ENCODE measurements at regions not wholly inside any gene's neighbourhood (a gene's known extent, or its start where the extent isn't known, plus 50 kb on each side); places are given as distances from the start of the nearest gene placed in this dataset.

- DNase-seq, result no peak
Observed at GRCh38 chr5:2200261-2200950, 317.7 kb upstream of the IRX4 start.

DNA sequence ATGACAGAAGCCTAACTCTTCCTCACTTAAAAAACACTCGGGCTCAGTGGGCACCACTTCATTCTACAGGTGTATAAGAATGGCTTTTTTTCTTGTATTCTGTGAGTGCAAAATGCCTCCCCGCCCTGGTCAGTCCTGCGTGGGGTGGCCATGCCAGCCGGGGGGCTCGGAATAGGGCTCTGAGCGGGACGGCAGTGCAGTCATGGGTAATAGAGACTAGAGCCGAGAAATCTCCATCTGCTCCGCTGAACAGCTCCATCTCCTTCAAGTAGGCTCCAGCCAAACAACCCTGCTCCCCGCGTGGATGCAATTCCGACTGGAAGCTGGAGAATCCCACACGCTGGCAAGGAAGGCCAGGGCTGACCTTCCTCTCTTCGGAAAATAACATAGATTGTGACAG, 317.0 kb upstream of the IRX4 start:
- DNase-seq, result no peak

DNA sequence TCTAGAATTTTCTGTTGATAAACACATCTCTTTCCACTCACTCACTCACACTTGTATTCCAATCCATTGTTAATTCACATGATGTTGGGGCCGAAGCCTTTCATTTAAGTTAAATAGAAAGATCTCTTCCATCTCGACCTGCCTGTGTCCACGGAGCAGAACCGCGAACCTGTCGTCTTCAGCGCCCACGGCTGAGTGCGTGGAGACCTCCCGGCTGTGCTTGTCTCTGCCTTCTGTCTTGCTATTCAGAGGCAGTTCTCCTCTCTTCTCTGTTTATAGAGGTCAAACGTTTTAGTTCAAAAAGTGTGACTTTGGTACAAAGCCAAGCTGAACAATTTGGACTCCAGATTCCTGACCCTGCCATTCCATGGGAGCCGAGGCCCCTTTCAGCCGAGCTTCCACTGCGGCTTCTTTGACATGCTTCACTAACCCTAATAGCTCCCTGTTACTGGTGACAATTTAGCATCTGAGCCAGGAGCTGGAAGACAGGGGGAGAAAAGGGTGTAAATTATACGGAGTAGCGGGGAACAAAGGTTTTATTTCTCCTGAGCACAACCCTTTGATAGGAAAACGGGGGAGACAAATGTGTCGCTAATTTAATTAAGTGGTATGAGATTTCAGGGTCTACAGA, 314.4 kb upstream of the IRX4 start:
- no peak for DNase-seq

DNA sequence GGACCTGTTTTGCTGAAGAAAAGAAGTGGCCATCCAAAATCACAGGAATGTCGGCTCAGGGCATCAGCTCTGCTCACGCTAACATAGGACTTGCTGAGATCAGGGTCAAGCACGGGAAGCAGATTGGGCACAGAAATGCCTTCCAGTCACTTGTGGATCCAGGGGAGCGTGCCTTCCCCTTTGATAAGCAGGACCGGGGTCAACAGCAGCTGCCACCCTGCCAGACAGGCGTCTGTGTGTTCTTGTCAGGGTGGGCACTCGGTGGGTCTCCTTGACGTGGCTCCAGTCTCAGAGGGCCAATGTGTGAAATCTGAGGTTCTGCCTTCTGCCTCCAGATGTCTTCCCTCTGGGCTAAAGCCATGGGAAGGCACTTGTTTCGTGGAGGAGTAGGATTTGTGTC, 313.7 kb upstream of the IRX4 start:
- no peak for DNase-seq

DNA sequence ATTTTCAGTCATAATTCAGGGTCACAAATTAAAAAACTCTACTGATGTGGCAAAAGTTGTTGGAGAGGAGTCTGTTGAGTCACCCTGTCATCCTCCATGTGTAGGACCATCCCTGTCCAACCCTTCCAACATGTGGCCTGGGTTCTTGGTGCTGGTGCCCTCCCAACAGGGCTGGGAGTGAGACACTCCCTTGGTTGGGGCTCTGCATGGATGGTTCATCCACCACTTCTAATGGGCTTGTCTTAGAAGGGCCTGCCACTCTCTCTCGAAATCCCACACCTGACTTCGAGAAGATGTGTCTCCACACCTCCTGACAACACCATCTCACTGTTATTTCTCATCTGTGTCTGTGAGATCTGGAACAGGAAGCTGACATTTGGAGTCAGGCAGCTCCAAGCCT, 312.2 kb upstream of the IRX4 start:
- no peak for DNase-seq

DNA sequence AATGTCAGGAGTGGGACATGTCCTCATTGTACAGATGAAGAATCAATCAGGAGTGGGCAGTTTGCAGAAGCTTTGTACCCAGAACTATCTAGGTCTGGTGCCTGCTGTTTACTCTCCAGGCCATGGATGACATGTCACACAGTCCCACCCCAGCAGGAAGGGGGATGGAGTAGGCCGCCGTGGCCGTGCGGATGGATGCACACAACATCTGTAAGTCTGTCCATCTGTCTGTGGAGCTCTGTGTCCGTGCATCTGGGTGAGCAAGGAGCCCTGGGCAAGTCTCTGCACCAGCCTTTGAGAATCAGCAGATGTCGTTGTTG, 311.5 kb upstream of the IRX4 start:
- no peak for DNase-seq

GRCh38 chr5:2193542-2194235, 311.0 kb upstream of the IRX4 start:
- DNase-seq, result no peak

GRCh38 chr5:2193142-2193541, 310.4 kb upstream of the IRX4 start:
- no peak for DNase-seq

DNA sequence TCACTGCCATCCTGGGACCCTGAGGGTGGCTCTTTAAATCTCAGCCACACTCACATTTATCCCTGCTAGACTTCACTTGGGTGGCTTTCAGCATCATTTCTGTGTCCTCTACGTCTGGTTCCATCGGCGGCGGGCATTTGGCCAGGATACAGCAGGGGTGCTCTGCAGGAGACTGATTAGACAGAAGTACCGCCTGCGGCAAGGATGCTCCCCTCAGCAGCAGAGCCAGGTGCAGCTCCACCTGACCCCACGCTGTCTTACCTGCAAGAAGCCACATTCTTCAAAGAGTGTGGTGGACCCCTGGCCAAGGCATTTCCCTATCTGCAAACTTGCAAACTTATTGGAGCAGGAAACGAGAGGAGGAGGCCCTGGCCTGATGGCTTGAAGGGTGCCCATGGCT, 309.8 kb upstream of the IRX4 start:
- DNase-seq, result no peak

GRCh38 chr5:2191972-2192371, 309.2 kb upstream of the IRX4 start:
- no peak for DNase-seq

GRCh38 chr5:2190549-2190948, 307.8 kb upstream of the IRX4 start:
- no peak for DNase-seq

- no peak for DNase-seq
Observed at GRCh38 chr5:2188661-2189060, 305.9 kb upstream of the IRX4 start.

DNA sequence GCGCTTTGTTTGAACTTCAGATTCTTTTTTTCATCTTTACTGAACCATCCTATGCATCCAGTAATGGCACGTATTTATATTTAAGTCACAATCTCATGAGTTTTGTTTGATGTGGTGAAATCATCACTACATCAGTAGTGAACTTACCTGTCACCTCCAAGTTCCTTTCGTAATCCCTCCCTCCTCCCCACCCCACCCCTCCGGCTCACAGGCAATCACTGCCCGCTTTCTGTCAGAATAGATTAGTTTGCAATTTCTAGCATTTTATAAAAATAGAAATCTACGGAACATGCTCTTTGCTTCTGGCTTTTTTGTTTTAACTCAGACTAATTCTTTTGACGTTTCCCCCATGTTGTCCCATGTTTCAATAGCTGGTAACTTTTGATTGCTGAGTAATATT, 305.4 kb upstream of the IRX4 start:
- DNase-seq, result no peak

GRCh38 chr5:2187687-2188086, 305.0 kb upstream of the IRX4 start:
- DNase-seq, result no peak

DNA sequence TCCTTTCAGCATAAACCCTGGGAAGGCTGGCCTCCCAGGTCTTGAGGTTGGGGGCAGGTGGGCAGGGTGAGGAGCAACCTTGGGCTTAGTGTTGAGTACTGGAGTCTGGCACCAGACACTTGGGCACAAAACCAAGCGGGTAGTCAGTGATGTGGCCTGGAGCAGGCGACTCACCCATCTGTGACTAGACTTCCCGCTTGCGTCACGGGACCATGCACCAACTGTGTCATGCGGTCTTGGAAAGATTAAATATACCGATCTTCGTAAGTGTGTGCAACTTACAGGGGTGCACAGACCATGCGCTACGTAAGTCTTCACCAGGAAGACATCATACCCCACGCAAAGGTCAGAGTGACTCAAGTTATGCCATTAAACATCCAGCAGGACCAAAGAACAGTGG, 304.4 kb upstream of the IRX4 start:
- DNase-seq, result no peak

DNA sequence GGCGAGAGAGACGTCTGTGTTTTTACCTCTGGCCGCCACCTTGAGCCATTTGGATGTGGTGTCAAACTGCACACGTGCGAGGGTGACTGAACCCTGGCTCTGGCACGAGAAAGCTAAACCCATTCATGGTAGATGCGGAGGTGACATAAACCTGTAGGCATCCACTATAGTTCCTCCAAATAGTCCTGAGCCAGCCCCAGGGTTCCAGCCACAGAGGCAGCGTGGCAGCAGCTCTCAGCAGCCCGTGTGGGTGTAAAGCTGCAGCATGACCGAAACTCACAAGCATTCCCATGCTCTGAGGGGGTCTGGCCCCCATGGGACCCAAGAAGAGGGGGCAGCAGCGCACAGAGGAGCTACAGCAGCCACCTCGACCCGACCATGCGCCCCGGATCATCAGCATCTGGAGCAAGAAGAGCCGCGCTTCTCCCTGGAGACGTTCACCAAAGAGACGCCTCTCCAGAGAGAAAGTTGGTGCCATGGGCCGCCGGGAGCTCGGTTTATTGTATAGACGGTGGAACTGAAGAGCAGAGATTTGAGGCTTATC, 303.8 kb upstream of the IRX4 start:
- DNase-seq, result no peak

DNA sequence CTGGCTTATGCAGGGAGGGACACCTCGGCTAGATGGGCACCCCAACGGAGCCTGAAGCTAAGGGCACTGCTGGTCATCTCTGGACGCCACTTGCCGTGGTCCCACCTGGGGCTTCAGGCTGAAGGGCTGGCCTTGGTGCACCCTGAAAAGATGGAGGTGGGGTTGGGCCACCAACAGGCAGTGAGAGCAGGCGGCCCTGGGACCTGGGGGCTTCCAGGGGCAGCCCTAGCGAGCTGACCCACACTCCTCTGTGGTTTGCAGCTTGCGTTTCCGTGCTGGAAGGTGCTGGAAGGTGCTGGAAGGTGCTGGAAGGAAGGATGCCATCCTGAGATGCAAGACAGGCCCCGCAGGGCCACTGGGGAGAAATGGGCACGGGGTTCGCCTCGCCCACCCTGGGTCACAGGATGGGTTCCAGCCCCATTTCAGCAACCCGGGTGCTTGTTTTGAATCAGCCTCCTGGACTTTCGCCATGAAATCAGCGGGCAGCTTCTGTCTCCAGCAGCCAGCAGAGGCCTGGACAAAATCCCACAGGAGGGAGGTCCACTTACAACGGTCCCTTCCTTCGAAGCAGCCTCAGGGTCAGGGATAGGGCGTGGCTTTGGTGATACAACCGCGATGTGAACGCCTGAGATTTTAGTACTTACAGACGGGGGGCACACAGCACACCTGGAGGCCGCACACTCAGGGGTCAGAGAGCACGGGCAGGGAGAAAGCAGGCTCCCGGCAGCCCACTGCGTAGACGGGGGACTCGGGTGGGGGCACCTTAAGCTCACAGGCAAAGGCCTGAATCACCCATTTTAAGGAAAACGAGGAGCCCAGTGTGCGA, 303.1 kb upstream of the IRX4 start:
- no peak for DNase-seq

DNA sequence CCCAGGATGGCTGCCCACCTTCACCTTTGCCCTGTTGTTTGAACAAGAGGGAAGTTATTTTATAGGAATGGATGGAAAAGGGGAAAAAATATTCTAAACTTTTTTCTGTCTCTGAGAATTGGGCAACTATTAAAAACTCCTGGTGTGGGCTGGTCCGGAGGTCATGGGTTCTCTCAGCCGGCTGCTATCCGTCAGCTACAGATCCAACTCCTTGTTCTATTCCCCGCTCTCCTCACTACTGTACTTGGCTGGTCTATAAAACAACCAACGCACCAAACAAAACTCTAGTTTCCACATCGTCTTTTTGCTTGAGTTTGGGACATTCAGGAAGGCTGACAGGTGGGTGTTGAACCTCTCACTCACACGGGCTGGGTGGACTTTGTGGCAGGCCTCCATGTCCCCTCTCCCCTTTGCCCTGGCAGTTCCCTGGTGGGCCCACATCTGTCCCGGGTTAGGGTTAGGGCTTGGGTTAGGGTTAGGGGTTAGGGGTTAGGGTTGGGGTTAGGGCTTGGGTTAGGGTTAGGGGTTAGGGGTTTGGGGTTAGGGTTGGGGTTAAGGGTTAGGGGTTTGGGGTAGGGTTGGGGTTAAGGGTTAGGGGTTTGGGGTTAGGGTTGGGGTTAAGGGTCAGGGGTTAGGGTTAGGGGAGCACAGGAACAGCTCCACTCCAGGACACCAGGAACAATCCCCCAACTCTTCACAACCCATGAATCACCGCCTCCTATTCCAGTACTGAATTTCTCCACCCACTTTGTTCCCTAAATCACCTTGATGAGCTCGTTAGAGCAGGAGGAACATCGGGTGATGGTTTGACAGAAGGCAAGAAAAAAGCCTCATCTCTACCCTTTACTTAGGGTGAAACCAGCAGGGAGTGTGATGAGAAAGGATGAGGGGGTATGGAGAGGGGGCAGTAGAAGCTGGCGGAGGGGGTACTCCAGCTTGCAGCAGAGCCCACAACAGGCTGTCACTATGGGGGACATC, 302.1 kb upstream of the IRX4 start:
- DNase-seq, result no peak

DNA sequence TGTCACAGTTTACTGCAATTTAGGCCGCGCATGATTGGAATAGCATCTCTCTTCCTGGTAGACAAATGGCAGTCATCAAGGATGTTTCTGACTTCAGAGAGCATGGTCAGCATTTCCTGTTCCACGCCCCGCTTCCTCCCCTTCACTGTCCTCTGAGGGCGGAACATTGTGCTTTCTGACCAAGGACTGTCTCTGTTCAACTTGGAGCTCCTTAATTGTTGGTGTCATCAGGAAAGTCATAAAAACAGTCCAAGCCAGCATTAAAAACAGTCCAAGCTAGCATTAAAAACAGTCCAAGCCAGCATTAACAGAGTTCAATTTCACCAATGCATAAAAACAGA, 301.3 kb upstream of the IRX4 start:
- no peak for DNase-seq

DNA sequence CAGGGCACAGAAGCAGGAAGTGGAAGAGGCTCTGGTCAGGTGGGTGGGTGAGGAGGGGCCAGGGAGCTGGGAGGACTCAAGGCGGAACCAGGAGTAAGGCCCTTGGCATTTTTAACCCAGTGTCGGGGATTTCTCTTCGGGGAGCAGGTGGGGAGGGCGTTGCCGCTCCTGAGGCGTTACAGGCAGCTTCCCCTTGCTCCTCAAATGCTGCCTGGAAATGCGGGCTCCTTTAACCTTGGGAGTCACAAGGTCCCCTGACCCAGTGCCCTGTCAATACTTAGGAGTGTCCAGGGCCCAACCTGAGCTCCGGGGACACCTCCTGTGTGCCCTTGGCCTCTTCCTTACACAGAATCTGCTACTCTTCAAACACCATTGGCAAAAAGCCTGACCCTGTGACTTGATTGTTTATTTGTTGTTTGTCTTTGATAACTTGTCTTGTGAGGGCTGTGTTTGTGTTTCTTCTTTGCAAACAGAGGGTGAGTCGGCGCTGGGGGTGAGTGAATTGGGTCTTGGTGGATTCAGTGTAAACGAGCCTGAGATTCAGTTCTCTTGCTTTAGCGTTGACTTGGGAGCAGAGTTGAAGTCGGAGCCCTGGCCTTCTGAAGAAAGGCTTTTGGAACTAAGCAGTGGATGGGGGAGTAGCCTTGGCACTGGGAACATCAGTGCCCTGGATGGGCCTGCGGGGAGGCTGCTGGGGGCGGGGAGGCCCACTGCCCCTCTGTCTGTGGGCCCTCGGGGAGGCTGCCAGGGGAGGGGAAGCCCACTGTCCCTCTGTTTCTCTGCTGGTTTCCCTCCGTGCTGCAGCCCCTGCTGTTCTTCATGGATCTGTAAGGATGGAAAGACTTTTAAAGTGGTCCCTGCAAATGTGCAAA, 300.7 kb upstream of the IRX4 start:
- DNase-seq, result no peak

- DNase-seq, result no peak
Observed at GRCh38 chr5:2182020-2182419, 299.3 kb upstream of the IRX4 start.
